HCT116 (cell line): ENCODE measurements at regions not wholly inside any gene's neighbourhood (a gene's known extent, or its start where the extent isn't known, plus 50 kb on each side); places are given as distances from the start of the nearest gene placed in this dataset.

ENCODE experiments used
- ATAC-seq: fragments of 200-7000 bp; cut with Tn5 transposase; 2 replicates; pipeline ENCODE4 v1.9.1; 2020; ENCODE audit warnings: mild to moderate bottlenecking, moderate library complexity
- BruUV-seq: library from RNA; stranded (reverse); fragments of 400-500 nt; replicated peaks from 2 replicates; lab custom pipeline; 2021; lab: Mats Ljungman, UMichigan
- CTCF ChIA-PET: fragments of 300-600 bp; sonication (Branson Sonifier 250); formaldehyde crosslinking; loops from one replicate; lab custom pipeline; 2021; ENCODE audit warnings: antibody characterized with exemption; lab: Charles Lee
- POLR2A ChIA-PET: fragments of 300-600, 350-600 bp; sonication (Branson Sonifier 250); formaldehyde crosslinking; loops from one replicate; lab custom pipeline; 2021; ENCODE audit warnings: antibody characterized with exemption; lab: Charles Lee
- RAD21 ChIA-PET, 2 experiments: fragments of 300-600 bp; sonication (Branson Sonifier 250); formaldehyde crosslinking; loops; one replicate each; lab custom pipeline; 2023; ENCODE audit warnings: low total read pairs in 2 of 2; ENCODE audit not compliant: uncharacterized antibody in 2 of 2, unreplicated experiment in 2 of 2, low non-redundant PET in 1 of 2; lab: Charles Lee
- DNase-seq: peaks from one replicate; pipeline ENCODE4 v3.0.0-alpha.2; 2010; ENCODE audit warnings: low read depth, low spot score
- H2AFZ ChIP-seq: fragments of 200-600 bp; shearing (Covaris generic), sonication (generic); 2 replicates; pipeline ENCODE4 v1.6.1; 2017; ENCODE audit warnings: low read depth, mixed run types, mixed read lengths, antibody characterized with exemption, low read length; ENCODE audit not compliant: poor library complexity, severe bottlenecking
- H3K27ac ChIP-seq: 2 replicates; pipeline ENCODE4 v1.5.1; 2012; ENCODE audit warnings: low read depth, low read length
- H3K27me3 ChIP-seq: fragments of 200-600 bp; sonication (generic); 2 replicates; pipeline ENCODE4 v1.6.1; 2016; ENCODE audit warnings: mixed run types, low read length, mixed read lengths; ENCODE audit not compliant: insufficient read depth
- H3K36me3 ChIP-seq, 2 experiments: fragments of 200-500 bp in 1 of 2; fragments of 200-600 bp in 1 of 2; sonication (Bioruptor generic) in 1 of 2; sonication (generic) in 1 of 2; 2 replicates each; pipeline versions ENCODE4 v1.5.1 to v1.6.1; 2014 to 2016; ENCODE audit warnings: low read length in 2 of 2, inconsistent platforms in 1 of 2, mixed read lengths in 1 of 2, mixed run types in 1 of 2; ENCODE audit not compliant: insufficient read depth in 2 of 2, control insufficient read depth in 1 of 2
- H3K4me1 ChIP-seq, 2 experiments: fragments of 200-600 bp in 1 of 2; sonication (generic) in 1 of 2; 2 replicates each; pipeline versions ENCODE4 v1.5.1 to v1.6.1; 2012 to 2017; ENCODE audit warnings: low read length in 2 of 2, inconsistent platforms in 1 of 2, mild to moderate bottlenecking in 1 of 2, mixed read lengths in 1 of 2, mixed run types in 1 of 2, moderate library complexity in 1 of 2; ENCODE audit not compliant: insufficient read depth in 2 of 2, control insufficient read depth in 1 of 2
- H3K4me2 ChIP-seq: fragments of 200-600 bp; sonication (generic); 2 replicates; pipeline ENCODE4 v1.6.1; 2017; ENCODE audit warnings: mixed run types, low read length, mixed read lengths
- H3K4me3 ChIP-seq, 2 experiments: fragments of 200-600 bp in 1 of 2; sonication (generic) in 1 of 2; replicated peaks in 1 of 2; 2 replicates each; pipeline ENCODE4 v1.5.1; 2011 to 2016; ENCODE audit warnings: low read length in 2 of 2, control low read depth in 1 of 2, low read depth in 1 of 2, mild to moderate bottlenecking in 1 of 2, mixed read lengths in 1 of 2, mixed run types in 1 of 2
- H3K79me2 ChIP-seq: fragments of 200-600 bp; sonication (generic); 2 replicates; pipeline ENCODE4 v1.6.1; 2017; ENCODE audit warnings: mild to moderate bottlenecking, mixed run types, low read length, moderate library complexity, mixed read lengths; ENCODE audit not compliant: insufficient read depth
- H3K9ac ChIP-seq: fragments of 200-600 bp; sonication (generic); 2 replicates; pipeline ENCODE4 v1.6.1; 2016; ENCODE audit warnings: low read length, mixed read lengths
- H3K9me2 ChIP-seq: fragments of 200-600 bp; sonication (generic), shearing (Covaris generic); 2 replicates; pipeline ENCODE4 v1.6.1; 2017; ENCODE audit warnings: mixed run types, mild to moderate bottlenecking, moderate library complexity; ENCODE audit not compliant: insufficient read depth
- H3K9me3 ChIP-seq, 2 experiments: fragments of 200-500 bp in 1 of 2; fragments of 200-600 bp in 1 of 2; sonication (Bioruptor generic) in 1 of 2; sonication (generic) in 1 of 2; 2 replicates each; pipeline ENCODE4 v1.6.1; 2014 to 2017; ENCODE audit warnings: low read length in 2 of 2, mixed read lengths in 2 of 2, inconsistent platforms in 1 of 2, low read depth in 1 of 2, mild to moderate bottlenecking in 1 of 2, mixed run types in 1 of 2, moderate library complexity in 1 of 2; ENCODE audit not compliant: control insufficient read depth in 1 of 2, insufficient read depth in 1 of 2
- H4K20me1 ChIP-seq: fragments of 200-600 bp; sonication (generic), shearing (Covaris generic); 2 replicates; pipeline ENCODE4 v1.6.1; 2017; ENCODE audit warnings: mixed run types, mild to moderate bottlenecking, moderate library complexity; ENCODE audit not compliant: insufficient read depth
- ATF3 ChIP-seq: IDR thresholded peaks from 2 replicates; pipeline ENCODE4 v1.6.1; 2012
- CEBPB ChIP-seq: IDR thresholded peaks from 2 replicates; pipeline ENCODE4 v1.6.1; 2012; ENCODE audit warnings: low read depth
- CTCF ChIP-seq, 3 experiments: fragments of 200-600 bp in 1 of 3; sonication (generic) in 1 of 3; IDR thresholded peaks in 2 of 3; conservative IDR thresholded peaks in 1 of 3; 2 replicates each; pipeline ENCODE4 v1.5.1; 2012 to 2017; ENCODE audit warnings: low read depth in 2 of 3, low read length in 2 of 3, antibody characterized with exemption in 1 of 3, borderline replicate concordance in 1 of 3, control low read depth in 1 of 3, mild to moderate bottlenecking in 1 of 3, mixed read lengths in 1 of 3, mixed run types in 1 of 3, moderate library complexity in 1 of 3; ENCODE audit not compliant: insufficient read depth in 1 of 3
- ELF1 ChIP-seq: IDR thresholded peaks from 2 replicates; pipeline ENCODE4 v1.6.1; 2012; ENCODE audit warnings: low read depth, borderline replicate concordance
- REST ChIP-seq: IDR thresholded peaks from 2 replicates; pipeline ENCODE4 v1.6.1; 2012; ENCODE audit warnings: low read depth
- SIN3A ChIP-seq: IDR thresholded peaks from 2 replicates; pipeline ENCODE4 v1.6.1; 2012; ENCODE audit warnings: low read depth
- intact Hi-C: fragments of 100-400 bp; cut with micrococcal nuclease; formaldehyde crosslinking; loops from 2 replicates; pipeline ENCODE4 v1.10.0; 2022

GRCh38 chr5:45062044-45062443 is 253.3 kb downstream of the MRPS30 start (continued):
- TF ChIP-seq ELF1, result no peak
- no peak for TF ChIP-seq ATF3
- no peak for TF ChIP-seq SIN3A
- TF ChIP-seq CTCF (IDR thresholded peaks at IDR 0.05 in 2 of 3, conservative IDR thresholded peaks at IDR 0.05 in 1 of 3; ENCODE audit: borderline replicate concordance in 1 of 3, insufficient read depth in 1 of 3, low read depth in 2 of 3, low read length in 2 of 3), result no peak

- no peak overlapping the region for H3K27ac ChIP-seq
- DNase-seq (no peak), ATAC-seq (no peak)
- H4K20me1 ChIP-seq, result no peaks in the 10 kb centered on the region
- no peak overlapping the region for H3K4me3 ChIP-seq
- intact Hi-C loops, result no loop called here
- no peaks in the 10 kb centered on the region for H3K79me2 ChIP-seq
- no peaks in the 10 kb centered on the region for H3K36me3 ChIP-seq
- TF ChIP-seq REST (no peak), CEBPB (no peak), SIN3A (no peak)
- H3K27me3 ChIP-seq, result no peaks in the 10 kb centered on the region
- H3K4me1 ChIP-seq, result no peaks in the 10 kb centered on the region
- ChIA-PET RAD21 (no interaction called here), POLR2A (no interaction called here), CTCF (no interaction called here)
- no TSS peak for BruUV-seq
- H3K9me2 ChIP-seq, result no peaks in the 10 kb centered on the region
- H3K4me2 ChIP-seq, result no peak overlapping the region
- H3K9me3 ChIP-seq, result no peaks in the 10 kb centered on the region
- H2AFZ ChIP-seq, result no peak overlapping the region
- H3K9ac ChIP-seq, result no peak overlapping the region
Observed at GRCh38 chr5:45081082-45081481, 272.3 kb downstream of the MRPS30 start.
